A172 (cell line): ENCODE measurements at regions not wholly inside any gene's neighbourhood (a gene's known extent, or its start where the extent isn't known, plus 50 kb on each side); places are given as distances from the start of the nearest gene placed in this dataset.
"Not testable (repeated sequence)": the region's sequence is repeated elsewhere in the genome, so short reads cannot be mapped to it uniquely, and the experiment has no call there.

Source experiments
- DNase-seq: peaks from one replicate; pipeline ENCODE4 v3.0.0-alpha.2; 2015; ENCODE audit warnings: low spot score

DNA sequence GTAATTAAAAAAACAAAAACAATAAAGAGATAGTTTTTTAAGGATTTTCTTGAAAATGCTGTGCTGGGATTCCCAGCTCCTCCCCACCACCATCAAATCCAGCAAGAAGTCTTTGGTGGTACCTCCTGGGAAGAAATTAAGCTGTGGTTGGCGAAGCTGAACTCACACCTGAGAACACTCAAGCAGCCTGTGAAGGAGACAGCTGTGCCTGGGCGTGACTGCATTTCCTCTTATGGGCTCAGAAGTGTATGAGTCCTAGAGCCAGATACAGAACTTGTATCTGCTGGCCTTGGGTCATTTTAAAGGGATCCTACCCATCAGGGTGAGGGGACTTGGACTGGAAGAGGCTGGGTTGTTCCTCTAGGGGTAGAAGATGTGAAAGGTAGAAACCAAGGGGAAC is 561.2 kb upstream of the SGCD start:
- DNase-seq, result no peak

DNA sequence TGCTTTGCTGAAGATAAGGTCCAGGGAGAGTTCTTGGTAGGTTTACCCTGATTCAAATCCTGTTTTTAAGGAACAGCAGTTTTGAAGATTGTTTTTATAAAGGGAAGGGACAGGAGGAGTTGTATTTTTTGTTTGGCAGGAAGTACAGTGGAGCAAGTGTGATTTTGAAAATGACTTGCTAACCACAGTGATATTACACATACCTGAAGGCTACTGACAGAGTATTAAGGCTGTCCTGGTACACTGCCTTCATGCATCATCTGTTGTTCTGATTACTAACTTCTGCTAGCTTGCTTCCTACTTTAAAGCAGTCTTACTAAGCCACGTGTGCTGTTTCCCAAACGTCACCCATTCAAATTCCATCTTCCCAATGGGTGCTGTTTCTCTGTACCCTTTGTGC is 559.5 kb upstream of the SGCD start:
- DNase-seq, result no peak

DNA sequence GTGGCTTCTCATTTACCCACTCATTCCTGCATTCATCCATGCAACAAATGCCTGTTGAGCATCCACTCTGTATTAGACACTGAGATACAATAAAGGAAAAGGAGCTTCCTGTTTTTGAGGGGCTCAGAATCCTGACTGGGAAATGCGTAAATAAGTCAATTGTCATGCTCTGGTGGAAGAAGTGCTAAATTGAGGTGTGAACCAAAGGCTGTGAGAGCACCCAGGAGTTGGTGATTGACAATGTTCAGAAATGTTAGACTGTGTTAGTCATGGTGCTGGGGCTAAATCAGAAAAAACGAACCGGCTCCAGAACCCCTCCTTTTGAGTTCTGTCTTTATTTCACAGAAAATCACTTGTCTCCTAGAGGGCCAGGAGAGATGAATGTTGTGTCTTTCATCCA is 558.6 kb upstream of the SGCD start:
- no peak for DNase-seq

DNA sequence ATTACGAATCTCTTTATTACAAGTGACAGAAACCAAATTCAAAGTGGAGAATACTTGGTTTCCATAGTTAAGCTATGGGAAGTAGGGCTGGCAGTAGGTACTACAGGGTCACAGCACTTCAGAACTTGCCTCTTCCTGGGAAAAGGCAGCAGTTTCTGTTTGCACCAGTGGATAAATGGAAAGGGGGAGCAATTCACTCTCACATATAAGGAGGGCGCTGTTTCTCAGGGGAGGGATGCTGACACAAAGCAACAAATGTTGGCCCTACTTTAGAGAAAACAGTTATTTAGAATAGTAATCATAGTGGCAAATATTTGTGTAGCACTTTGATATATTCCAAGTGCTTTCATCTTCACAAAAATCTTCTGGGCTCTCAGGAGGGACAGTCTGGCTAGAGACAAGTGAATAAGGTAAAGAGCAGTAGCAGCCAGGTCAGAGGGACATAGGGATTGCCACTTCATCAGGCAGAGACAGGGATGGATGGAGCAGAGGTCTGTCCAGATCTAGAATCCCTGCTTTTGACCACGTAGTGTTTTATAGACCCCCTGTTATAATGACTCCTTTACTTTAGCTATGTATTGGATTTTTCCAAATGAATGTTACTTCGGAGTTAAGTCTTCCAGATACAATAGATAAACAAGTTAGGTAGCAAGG is 554.8 kb upstream of the SGCD start:
- no peak for DNase-seq

DNA sequence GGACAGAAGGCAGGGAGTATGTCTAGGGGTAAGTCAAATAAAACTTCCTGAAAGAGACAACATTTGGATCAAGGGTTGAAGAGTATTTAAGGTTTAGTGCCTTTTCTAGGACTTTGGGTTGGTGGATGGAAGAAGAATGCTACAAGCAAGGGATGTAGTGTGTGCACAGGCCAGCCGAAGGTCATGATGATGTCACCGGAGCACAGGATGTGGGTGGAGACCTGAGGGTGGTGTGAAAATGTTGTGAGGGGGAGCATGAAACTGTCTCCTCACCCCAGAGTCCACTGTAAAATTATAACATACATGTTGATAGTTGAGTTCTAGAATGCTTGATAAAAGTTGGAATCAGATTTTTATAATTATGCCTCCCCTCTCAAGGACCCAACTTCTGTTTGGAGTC is 553.3 kb upstream of the SGCD start:
- no peak for DNase-seq

DNA sequence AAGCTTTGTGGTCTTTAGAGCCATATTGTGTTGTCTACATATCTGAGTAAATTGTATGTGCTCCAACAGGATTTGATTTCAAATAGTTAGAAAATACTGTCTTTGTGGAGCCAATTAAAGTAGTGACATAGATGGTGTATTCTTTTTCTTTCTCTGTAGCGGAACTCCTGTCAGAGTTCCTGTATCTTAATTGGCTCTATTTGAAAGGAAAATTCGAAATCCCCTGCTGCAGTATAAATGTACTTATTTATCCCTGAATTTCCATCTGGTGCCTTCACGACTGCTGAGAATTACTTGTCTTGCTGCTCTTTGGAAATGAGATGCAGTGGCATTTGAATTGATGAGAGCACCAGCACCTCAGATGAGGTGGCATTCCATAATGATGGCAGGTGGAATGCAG is 546.7 kb upstream of the SGCD start:
- no peak for DNase-seq

DNA sequence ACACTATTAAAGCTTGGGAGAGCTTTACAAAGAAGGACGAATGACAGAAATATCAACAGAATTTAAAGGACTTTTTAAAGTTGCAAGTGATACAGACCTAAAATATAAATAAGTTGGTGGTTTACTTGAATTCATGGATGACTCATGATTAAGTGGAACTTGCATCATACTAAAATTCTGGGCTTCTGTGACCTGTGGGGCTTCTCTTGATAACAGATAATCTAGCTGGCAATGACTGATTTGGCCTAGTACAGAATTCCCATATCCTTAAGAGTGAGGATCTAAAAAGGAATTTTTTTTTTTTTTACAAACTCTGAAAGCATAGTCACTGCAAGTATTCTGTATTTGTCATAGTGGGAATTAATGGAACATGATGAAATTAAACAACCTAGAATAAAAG is 543.7 kb upstream of the SGCD start:
- DNase-seq, result peak; percentile 16

DNA sequence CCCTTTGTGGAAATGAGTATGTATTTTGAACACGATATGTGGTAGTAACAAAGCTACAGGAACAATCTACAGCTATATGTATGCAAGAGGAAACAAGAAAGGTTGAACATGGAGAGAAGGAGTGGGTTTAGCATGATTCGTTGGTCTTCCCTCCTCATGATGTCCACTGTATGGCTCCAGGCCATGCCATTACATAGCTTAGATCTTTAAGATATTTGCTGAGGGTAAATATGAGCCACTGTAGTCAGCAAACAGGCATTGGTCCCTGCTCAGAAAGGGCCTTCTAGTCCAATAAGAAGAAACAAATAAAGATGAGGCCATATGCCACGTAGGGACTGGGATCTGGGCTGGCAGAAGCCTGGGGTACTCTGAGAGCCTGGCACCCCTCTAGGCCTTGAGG is 543.2 kb upstream of the SGCD start:
- DNase-seq, result no peak

DNA sequence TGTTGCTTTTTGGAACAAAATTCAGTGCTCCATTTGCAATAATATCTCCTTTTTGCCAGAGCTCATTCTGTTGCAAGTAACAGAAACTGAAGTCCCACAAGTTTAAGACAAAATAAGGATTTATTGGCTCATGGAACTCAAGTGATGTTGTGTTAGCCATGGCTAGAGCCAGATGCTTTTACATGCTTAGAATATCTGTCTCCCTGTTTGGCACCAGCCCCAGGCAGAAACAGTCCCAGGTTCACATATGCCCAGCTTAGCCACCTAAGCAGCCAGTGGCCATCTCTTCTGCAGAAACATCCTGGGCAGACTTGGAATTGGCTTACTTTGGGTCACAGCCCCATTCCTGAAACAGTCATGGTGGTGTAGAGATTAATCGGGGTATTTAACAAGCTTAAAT is 540.9 kb upstream of the SGCD start:
- no peak for DNase-seq

DNA sequence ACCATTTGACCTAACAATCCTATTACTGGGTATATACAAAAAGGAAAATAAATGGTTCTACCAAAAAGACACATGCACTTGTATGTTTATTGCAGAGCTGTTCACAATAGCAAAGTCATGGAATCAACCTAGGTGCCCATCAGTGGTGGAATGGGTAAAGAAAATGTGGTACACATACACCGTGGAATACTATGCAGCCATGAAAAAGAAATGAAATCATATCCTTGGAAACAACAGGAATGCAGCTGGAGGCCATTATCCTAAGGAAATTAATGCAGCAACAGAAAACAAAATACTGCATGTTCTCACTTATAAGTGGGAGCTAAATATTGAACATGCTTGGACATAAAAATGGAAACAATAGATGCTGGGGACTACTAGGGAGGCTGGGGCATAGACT is 534.1 kb upstream of the SGCD start:
- DNase-seq, result no peak

DNA sequence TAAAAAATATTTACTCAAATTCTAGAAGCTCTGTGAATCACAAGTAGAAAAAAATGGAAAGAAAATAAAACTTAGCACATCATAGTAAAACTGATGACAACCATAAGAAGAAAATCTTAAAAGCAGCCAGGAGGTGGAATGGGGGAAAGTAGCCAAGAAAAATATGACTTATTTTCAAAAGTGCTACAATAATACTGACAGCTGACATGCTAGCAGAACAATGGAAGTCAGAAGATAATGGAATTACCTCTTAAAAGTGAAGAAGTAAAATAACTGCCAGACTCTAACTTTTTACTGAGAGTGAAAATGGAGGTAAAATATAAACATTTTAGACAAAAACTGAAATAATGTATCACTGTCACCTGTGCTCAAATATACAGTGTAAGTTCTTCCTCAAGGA is 532.2 kb upstream of the SGCD start:
- DNase-seq, result no peak

DNA sequence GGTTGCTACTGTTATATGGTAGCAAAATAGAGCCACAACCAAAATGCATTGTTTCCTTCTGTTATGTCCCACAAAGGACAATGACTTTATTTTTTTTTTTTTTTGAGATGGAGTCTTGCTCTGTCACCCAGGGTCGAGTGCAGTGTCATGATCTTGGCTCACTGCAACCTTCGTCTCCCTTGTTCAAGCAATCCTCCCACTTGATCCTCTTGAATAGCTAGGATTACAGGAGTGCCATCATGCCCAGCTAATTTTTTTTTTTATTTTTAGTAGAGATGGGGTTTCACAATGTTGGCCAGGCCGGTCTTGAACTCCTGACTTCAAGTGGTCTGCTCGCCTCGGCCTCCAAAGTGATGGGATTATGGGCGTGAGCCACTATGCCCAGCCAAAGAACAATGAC is 527.7 kb upstream of the SGCD start:
- DNase-seq, result no peak

DNA sequence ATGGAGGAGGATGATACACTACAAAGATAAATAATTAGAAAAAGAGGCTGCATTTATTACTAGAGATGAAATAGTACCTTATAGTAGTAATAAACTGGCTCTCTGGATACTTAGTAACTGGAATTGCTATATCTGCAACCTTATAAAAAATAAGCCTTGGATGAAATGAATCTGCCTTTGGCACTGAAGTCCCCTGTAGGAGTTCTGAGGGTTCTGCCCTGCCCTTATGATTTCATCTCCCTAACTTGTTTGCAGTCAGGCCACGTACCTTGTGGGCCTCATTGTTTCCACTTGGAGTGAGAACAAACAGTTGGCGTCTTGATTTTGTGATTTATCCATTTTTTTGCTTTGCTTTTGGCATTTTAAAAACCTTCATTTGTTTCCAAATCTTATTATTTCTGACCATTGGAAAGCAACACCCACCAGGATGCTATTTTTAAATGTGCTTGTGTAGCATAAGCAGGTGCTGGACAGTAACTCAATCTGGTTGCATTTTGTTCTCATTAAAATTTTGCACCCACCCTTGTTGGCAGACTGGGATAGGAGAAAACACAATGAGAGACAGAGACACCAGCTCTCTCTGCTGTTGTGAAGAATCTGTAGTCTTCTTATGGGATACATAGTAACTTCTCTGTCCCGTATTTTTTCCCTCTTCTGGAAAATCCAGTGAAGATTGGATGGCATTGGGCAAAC is 518.9 kb upstream of the SGCD start:
- DNase-seq, result no peak

DNA sequence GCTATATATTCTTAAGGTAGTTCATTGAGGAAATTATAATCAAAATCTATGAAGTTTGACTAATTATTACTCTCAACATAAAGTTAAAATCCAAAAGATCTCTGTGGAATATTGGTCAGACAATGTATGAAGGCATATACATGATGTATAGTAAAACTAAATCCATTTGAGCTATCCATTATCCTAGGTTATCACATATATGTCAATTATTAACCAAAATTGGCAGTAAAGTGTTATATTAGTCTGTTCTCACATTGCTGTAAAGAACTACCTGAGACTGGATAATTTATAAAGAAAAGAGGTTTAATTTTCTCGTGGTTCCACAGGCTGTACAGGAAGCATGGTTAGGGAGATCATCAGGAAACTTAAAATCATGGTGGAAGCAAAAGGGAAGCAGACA is 511.7 kb upstream of the SGCD start:
- no peak for DNase-seq

DNA sequence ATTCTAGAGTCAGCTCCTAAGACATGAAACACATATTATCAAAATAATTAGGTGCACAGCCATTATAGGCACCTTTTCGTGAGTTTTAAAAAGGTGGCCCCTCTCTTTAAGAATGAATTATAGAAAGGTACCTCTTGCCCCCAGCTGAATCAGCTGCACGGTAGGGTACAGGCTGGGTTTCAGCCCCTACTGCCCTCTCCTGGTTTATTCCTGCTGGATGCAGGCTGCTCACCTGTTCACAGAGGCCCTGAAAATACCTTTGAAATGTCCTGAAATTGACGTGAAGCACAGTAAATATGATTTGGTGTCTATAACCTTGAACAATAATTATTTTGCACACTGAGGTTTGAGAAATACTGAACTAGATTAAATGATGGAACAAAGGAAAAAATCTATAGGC is 504.8 kb upstream of the SGCD start:
- DNase-seq, result no peak

DNA sequence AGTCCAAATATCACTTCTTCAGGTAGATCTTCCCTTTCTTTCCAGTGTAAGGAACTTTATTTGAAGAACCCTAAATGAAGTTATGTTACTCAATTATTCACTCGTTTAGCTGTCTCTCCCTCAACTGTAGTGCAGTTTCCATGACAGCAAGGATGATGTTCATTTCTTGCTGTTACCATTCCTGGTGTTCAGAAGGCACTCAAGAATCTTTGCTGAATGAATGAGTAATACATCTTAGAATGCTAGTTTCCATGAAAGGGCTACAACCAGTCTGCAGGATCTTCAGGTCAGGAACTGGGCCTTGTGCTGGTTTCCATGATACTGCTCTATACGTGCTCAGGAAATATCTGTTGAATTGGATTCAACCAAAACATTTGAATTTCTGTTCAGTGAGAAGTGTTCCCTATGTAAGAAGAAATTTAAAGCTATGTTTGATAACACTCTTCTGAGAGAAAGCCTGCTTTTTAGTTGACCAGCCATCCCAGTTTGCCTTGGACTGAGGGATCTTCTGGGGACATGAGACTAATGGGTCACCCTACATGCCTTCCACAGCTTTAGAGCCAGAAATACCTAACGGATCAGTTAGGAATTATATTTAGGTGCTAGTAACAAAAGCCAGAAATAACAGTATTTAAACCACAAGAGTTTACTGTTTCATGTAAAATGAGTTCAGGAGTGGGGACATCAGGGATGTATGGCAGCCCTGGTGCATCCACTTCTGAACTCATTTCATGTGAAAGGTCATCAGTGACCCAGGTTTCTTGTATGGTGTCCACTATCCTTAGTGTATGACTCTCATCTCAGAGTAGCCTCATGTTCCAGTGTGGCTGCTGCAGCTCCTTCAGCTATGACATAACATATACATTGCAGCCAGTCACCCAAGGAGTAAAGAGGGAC is 500.1 kb upstream of the SGCD start:
- DNase-seq, result no peak

DNA sequence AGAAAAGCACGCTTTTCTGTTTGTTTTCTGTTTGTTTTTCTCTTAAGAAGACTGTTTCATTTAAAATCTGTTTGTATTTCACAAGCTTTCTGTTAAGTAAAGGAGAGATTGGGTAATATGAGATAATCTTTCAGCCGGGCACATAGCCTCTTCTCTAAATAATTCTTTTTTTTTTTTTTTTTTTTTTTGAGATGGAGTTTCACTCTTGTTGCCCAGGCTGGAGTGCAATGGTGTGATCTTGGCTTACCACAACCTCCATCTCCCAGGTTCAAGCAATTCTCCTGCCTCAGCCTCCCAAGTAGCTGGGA is 499.5 kb upstream of the SGCD start:
- DNase-seq, result not testable (repeated sequence)

DNA sequence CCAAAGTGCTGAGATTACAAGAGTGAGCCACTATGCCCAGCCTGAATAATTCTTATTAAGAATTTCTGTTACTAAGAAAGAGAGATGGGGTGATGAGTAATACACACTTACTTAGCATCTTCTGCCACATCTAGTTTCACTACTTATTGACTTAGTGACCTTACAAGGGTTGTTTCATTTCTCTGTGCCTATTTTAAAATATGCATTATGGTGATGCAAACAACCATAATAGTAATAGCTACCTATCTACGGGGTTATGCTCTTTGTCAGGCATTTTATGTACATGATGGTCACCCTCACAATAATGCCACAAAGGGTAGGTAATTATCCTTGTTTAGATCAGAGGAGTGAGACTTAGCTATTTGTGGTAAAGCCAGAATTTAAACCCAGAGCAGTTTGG is 499.0 kb upstream of the SGCD start:
- DNase-seq, result no peak

DNA sequence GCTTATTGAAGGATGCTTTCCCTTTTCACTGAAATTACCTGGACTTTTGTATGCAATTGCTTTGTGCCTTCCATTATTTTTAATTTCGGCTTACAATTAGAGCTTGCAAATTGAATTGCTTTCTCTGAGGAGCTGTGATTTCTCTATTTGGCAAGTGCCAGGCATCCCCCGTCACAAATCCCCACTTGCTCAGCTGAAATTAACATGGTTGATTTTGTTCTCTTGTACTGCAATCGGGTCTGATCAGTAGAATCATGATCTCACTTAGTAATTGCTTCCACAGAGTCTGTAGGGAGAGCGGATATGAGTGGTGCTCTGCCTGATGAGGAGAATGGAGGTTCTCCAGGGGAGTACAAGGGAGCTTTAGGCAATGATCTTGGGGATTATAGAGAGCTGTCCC is 495.5 kb upstream of the SGCD start:
- DNase-seq, result no peak

DNA sequence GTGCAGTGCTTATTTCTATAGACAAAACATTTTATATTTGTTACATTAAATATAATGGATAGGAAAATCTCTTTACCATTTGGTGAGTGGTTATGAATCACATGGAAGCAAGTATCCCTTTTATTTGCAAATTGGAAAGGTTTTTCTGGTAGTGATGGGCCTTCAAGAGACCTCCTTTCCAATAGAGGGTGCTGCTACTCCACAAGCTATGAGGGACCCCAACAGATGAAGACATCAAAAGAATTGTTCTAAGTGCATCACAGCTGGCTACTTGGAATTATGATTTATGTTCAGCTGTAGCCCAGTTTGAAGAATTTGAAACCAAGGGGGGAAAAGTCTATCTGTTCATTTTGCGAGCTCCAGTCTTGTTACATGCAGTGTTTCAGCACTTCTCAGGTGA is 493.7 kb upstream of the SGCD start:
- DNase-seq, result no peak

DNA sequence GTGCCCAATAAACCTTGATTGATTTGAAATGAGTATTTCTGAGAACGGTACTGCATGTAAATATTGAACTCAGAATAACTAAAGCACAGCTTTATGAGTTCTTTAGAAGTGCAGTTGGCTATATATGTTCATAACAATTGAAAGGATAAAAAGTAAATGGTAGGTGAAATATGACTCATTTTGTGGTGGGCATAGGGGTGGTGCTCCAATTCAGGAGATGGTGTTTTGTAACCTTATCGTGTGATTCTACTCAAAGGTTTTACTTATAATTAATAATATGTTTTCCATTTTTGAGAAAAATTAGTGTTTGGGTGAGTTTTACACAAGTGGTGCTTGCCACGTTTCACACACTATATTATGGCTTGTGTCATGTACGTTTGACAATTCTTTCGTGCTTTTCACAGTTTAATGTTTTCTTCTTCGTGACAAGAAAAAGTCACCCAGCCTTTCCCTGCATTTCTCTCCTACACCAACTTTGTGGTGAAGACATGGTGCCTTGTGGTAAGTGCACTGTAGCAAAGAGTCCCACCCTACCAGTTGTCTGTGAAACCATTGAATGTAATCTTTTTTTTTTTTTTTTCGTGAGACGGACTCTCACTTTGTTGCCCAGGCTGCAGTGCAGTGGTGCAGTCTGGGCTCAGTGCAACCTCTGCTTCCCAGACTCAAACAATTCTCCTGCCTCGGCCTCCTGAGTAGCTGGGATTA is 492.5 kb upstream of the SGCD start:
- DNase-seq, result no peak

DNA sequence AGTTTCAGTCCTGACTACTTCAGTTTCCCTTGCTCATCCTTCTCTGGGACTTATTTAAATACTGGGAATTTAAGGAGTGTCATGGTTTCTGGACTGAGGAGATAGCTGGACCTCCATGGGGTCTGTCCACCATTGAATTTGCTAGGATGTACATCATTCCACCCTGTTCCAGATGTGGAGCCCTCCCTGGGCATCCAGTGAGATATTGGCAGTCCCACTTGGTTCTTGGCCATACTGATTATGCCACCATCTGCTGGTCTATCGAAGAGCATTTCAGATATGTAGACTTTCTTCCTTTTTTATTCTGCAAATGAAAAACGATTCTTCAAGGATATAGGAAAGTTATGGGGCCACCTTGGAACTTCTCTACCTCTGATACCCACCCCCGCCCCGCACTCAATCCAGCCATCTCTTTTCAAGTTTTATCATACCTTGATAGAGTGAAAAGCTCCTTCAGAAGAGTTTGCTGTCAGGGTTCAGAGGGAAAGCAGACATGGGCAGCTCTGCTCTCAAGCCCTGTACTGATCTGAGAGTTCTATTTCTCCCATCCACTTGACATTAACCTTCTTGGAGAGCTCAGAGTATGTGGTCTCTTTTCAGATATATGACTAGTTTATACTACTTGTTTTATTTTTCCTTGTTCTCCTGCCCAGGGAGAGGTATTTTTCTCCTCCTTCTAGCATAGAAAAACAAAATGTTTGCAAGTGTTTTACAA is 490.7 kb upstream of the SGCD start:
- DNase-seq, result no peak
